ENCODE measurements at regions not wholly inside any gene's neighbourhood (a gene's known extent, or its start where the extent isn't known, plus 50 kb on each side); places are given as distances from the start of the nearest gene placed in this dataset.

DNA sequence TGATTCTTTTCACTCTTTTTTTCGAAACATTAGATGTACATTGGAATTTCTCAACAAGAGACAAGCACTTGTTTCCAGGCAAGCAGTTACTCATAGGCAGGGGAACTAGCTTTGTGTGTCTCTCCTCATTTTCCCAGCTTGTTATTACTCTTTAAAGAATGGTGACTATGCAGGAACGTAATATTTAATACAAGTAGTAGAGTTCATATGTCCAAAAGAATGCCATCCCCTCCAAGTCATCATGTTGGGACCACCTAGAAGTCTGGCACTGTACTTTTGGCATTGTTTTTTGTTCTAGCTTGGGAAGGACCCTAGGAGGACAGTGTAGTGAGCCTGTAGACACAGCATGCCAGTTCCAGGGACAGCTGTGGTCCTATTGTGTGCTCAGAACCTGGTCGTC, 650.7 kb downstream of the INHBA start:
- peaks cover 4% of the 10 kb centered on the region for H3K4me1 ChIP-seq (ENCODE audit: control insufficient read depth, insufficient read depth, low read length)
- DNase-seq (no peak), ATAC-seq (no peak)
- no peaks in the 10 kb centered on the region for H3K27me3 ChIP-seq (ENCODE audit: control insufficient read depth, insufficient read depth)
- intact Hi-C loops (cut with DNase I), result no loop called here
- WGBS, result 75% methylated on average over 3 of the region's 3 CpGs
- no peak overlapping the region for H3K27ac ChIP-seq (ENCODE audit: low read length)
- no peaks in the 10 kb centered on the region for H3K9me3 ChIP-seq (ENCODE audit: control insufficient read depth, low read length)
- no peak overlapping the region for H3K4me3 ChIP-seq (ENCODE audit: low read length)

DNA sequence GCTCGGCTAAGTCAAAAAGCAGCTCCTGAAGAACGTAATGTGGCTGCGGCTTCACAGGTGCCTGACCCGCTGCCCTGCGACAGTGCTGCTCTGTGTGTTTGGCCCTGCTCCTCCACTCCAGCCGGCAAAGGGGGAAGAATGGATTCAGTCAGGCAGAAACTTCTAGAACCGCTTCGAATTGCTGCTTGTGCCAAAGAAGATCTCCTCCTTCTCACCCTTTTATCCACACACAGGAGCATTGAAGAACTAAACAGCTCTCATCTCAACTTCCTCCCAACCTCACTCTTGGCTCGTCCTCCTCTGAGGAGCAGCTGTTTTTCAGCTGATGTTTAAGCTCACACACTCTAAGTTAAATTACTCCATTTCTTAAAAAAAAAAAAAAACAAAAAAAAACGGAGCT, 651.4 kb downstream of the INHBA start:
- intact Hi-C loops (cut with DNase I), result no loop called here
- no peak for ATAC-seq
- H3K4me3 ChIP-seq (ENCODE audit: low read length), result no peak overlapping the region
- no peak overlapping the region for H3K27ac ChIP-seq (ENCODE audit: low read length)
- H3K9me3 ChIP-seq (ENCODE audit: control insufficient read depth, low read length), result no peaks in the 10 kb centered on the region
- WGBS, result 60% methylated on average over 10 of the region's 10 CpGs
- H3K4me1 ChIP-seq (ENCODE audit: control insufficient read depth, insufficient read depth, low read length), result peaks cover 9% of the 10 kb centered on the region
- no peaks in the 10 kb centered on the region for H3K27me3 ChIP-seq (ENCODE audit: control insufficient read depth, insufficient read depth)
- DNase-seq, result no peak

DNA sequence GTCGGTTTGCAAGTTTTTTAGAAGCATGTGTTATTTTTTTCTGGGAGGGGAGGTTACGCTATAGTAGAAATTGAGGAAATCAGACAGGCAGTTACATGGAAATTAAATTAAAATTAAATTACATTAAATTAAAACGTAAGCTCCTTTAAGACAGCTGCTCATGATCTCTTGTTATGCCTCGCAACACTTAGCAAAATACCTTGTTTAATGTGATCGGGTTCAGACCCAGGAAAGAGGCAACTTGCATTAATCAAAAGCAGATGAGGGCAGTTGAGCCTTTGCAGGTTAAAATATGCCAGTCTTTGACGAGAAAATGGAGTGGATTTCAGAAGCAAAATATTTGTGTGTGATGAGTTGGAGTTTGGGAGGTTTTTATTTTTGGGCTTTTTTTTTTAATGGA, 651.8 kb downstream of the INHBA start:
- intact Hi-C loops (cut with DNase I), result no loop called here
- WGBS, result 85% methylated on average over 6 of the region's 6 CpGs
- ATAC-seq (no peak), DNase-seq (no peak)
- Histone ChIP-seq H3K4me1 (ENCODE audit: control insufficient read depth, insufficient read depth, low read length) (peaks cover 9% of the 10 kb centered on the region), H3K4me3 (ENCODE audit: low read length) (no peak overlapping the region), H3K9me3 (ENCODE audit: control insufficient read depth, low read length) (no peaks in the 10 kb centered on the region), H3K27ac (ENCODE audit: low read length) (no peak overlapping the region), H3K27me3 (ENCODE audit: control insufficient read depth, insufficient read depth) (no peaks in the 10 kb centered on the region)

DNA sequence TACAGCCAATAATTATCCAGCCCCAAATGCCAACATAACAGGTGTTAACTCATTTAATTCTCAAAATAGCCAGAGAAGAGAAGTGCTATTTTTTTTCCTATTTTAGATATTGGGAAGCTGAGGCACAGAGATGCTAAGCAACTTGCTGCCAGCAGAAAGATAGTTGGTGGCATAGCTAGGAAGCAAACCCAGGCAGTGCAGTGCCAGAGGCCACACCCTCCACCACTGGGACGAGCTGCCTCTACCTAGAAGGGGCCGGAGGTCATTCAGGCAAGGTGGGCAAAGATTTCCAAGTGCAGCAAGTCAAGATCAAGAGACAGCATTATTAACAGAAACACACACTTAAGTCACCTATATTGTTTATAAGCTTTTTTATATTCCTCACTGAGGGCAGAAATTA, 654.1 kb downstream of the INHBA start:
- intact Hi-C loops (cut with DNase I), result no loop called here

DNA sequence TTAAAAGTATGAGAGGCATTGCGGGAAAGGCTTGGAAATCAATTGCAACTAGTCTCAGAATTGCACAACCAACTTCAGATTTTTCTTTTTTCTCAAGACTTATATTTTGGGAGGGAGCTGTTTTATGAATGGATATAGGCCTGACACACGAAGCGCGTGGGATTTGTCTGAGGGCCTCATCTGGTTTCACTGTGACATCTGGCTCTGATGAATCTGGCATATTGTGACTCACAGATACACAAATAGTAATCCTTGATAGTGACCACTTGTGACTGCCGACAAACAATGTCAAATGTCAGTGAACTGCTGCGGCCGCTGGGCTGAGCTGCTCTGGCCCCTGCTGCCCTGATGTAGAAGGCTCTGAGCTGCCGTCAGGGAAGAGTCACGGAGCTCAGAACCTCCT, 655.1 kb downstream of the INHBA start:
- ATAC-seq (peak; percentile 68 to 82), DNase-seq (peak in 2 of 3 donors; percentile 40 to 64)
- no peak overlapping the region for H3K4me3 ChIP-seq (ENCODE audit: low read length)
- H3K27me3 ChIP-seq (ENCODE audit: control insufficient read depth, insufficient read depth), result no peaks in the 10 kb centered on the region
- H3K27ac ChIP-seq (ENCODE audit: low read length), result no peak overlapping the region
- intact Hi-C loops (cut with DNase I), result no loop called here
- WGBS, result 39% methylated on average over 9 of the region's 9 CpGs
- H3K4me1 ChIP-seq (ENCODE audit: control insufficient read depth, insufficient read depth, low read length), result peaks cover 9% of the 10 kb centered on the region
- H3K9me3 ChIP-seq (ENCODE audit: control insufficient read depth, low read length), result no peaks in the 10 kb centered on the region

More for the DNA sequence above, 654.1 kb downstream of the INHBA start:
- Histone ChIP-seq H3K27ac (ENCODE audit: low read length) (no peak overlapping the region), H3K4me3 (ENCODE audit: low read length) (no peak overlapping the region), H3K27me3 (ENCODE audit: control insufficient read depth, insufficient read depth) (no peaks in the 10 kb centered on the region), H3K4me1 (ENCODE audit: control insufficient read depth, insufficient read depth, low read length) (peaks cover 9% of the 10 kb centered on the region), H3K9me3 (ENCODE audit: control insufficient read depth, low read length) (no peaks in the 10 kb centered on the region)
- DNase-seq (no peak), ATAC-seq (no peak)
- 81% methylated on average over 2 of the region's 2 CpGs for WGBS

DNA sequence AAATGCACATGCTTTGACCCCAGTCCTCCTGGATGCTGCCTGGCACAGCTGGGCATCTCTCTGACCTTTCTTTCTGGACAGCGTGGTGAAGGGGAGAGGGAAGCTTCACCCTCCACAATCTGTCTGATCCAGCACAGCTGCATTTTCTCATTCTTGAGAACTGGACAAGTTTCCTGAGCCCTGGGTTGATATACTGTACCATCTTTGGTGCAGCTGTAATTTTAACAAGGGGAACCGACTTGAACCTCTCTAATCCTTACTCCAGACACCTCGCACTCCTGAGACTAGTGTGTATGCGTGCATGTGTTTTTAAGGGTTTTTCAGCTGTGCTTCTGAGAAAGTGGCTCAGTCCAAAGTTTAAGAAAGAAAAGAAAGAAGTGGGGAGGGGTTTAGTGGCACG, 655.7 kb downstream of the INHBA start:
- DNase-seq, result no peak
- 53% methylated on average over 5 of the region's 5 CpGs for WGBS
- intact Hi-C loops (cut with DNase I), result no loop called here
- H3K9me3 ChIP-seq (ENCODE audit: control insufficient read depth, low read length), result no peaks in the 10 kb centered on the region
- H3K4me3 ChIP-seq (ENCODE audit: low read length), result no peak overlapping the region
- H3K27me3 ChIP-seq (ENCODE audit: control insufficient read depth, insufficient read depth), result no peaks in the 10 kb centered on the region
- peak; percentile 17 to 37 for ATAC-seq
- H3K4me1 ChIP-seq (ENCODE audit: control insufficient read depth, insufficient read depth, low read length), result peaks cover 9% of the 10 kb centered on the region
- H3K27ac ChIP-seq (ENCODE audit: low read length), result peak overlapping the region; percentile 6

DNA sequence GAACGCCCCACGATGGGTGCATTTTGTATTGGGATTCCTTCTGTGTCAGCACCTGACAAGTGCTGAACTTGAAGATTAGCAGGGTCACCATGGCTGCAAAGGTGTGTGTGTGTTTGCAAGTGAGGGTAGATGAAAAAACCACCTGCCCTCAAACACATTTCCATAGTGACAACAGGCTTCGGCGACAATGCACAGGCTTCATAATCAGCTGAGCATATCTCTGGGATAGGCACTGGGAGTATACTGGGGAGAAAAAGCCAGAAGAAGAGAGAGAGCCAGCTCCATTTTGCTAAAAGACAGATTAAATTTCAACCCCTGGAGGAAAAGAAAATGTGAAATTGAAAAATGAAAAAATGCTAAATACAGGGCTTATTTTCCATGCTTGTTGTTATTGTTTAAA, 656.1 kb downstream of the INHBA start:
- peak overlapping the region; percentile 6 for H3K27ac ChIP-seq (ENCODE audit: low read length)
- no peak overlapping the region for H3K4me3 ChIP-seq (ENCODE audit: low read length)
- peak in 1 of 2 donors; percentile 23 for ATAC-seq
- no peaks in the 10 kb centered on the region for H3K27me3 ChIP-seq (ENCODE audit: control insufficient read depth, insufficient read depth)
- H3K9me3 ChIP-seq (ENCODE audit: control insufficient read depth, low read length), result no peaks in the 10 kb centered on the region
- H3K4me1 ChIP-seq (ENCODE audit: control insufficient read depth, insufficient read depth, low read length), result peaks cover 9% of the 10 kb centered on the region
- no peak for DNase-seq
- 39% methylated on average over 4 of the region's 4 CpGs for WGBS
- intact Hi-C loops (cut with DNase I), result no loop called here

DNA sequence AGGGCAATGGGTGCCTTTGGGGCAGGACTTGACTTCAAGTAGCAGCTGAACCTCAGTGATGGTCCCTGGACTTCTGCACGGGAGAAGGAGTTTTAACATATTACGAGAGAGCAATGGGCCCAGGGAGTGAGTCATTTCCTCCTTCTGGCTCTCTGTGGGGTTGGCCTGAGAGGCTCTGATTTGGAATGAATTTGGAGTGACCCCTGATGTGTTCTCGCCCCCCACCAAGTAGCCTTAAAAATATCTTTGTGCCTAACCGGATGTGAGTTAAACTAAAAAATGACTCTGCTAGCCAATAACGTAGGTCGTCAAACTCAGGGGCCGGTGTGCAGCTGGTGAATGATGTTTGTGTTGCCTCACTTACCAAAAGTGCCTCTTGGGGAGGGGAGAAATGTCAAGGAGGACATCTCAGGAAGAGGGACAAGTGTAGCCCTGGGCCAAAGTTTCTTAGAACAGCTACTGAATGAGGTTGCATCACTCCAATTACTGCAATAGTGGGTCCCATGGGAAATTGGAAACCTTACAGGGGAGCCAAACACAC, 656.6 kb downstream of the INHBA start:
- no peaks in the 10 kb centered on the region for H3K9me3 ChIP-seq (ENCODE audit: control insufficient read depth, low read length)
- 48% methylated on average over 7 of the region's 7 CpGs for WGBS
- ATAC-seq, result peak; percentile 63 to 80
- H3K4me1 ChIP-seq (ENCODE audit: control insufficient read depth, insufficient read depth, low read length), result peaks cover 9% of the 10 kb centered on the region
- H3K27ac ChIP-seq (ENCODE audit: low read length), result no peak overlapping the region
- DNase-seq, result peak in 1 of 3 donors; percentile 25
- H3K27me3 ChIP-seq (ENCODE audit: control insufficient read depth, insufficient read depth), result no peaks in the 10 kb centered on the region
- H3K4me3 ChIP-seq (ENCODE audit: low read length), result no peak overlapping the region
- intact Hi-C loops (cut with DNase I), result no loop called here

DNA sequence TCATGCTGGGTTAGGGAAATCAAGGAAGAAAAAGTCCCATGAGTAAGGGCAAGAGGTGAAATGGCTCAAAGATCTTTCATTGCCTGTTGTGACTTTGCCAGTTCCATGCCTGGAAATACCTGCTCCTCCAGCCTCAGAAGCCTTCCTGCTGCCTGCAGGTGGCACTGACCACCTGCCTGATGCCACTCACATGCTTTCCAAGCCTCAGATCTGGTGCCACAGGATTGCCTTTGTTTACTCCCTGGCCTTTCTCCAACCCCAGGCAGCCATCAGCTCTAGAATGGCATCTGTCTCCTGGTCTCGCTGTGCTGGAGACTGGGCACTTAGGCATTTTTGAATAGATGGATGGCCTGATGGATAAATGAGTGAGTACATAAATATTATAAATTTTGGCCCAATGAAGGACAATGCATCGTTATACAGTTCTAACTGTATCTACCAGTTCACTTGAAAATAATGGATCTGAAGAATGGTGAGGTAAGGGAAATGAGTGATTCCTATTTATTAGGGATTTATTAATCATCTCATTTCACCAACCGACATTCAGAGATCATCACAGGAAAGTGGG, 657.2 kb downstream of the INHBA start:
- Histone ChIP-seq H3K27me3 (ENCODE audit: control insufficient read depth, insufficient read depth) (no peaks in the 10 kb centered on the region), H3K4me1 (ENCODE audit: control insufficient read depth, insufficient read depth, low read length) (peaks cover 9% of the 10 kb centered on the region), H3K27ac (ENCODE audit: low read length) (no peak overlapping the region), H3K4me3 (ENCODE audit: low read length) (no peak overlapping the region), H3K9me3 (ENCODE audit: control insufficient read depth, low read length) (no peaks in the 10 kb centered on the region)
- 89% methylated on average over 3 of the region's 3 CpGs for WGBS
- intact Hi-C loops (cut with DNase I), result no loop called here
- DNase-seq, result no peak
- ATAC-seq, result no peak

DNA sequence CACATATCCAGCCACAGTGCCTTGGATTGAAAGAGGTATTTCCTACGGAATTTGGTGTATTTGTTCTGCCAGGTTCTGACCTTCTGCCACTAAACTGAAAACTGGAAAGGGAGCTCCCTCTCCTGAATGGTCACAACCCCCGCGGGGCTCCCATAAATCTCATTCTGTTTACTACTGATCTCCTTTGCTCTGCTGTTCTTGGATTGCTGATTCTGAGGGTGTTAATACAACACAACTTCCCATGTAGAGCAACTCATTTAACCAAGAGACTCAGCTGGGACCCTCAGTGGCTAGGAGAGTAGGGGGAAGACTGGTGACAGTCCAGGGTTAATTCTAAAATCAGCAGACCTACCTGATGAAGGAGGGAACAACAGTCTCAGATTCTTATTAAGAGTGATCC, 662.9 kb downstream of the INHBA start:
- 85% methylated on average over 3 of the region's 3 CpGs for WGBS

DNA sequence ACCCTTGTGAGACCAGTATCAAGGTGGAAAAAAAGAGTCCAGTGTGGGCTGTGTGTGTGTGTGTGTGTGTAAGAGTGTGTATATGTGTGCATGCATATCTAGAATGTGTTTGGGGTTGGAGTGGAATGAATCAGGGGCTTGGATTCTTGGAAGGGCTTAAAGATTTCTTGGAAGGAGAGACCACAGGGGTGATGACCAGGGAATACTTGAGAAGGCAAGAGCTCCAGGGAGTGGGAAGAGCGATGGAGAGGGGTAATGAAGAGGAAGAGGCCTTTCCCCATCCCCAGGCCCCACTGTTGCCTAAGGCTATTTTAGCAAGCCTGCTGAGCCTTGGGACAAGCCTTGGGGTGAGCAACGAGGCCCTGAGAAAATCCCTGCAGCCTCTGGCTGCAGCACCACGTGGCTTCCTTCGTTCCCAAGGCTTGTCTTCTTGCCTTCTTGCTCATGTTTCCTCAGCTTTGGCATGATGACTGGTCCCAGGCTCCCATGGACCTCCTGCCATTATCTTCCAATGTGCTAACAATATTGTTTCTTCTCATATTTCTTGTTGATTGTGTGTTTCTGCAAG, 663.4 kb downstream of the INHBA start:
- intact Hi-C loops (cut with DNase I), result no loop called here
- no peak overlapping the region for H3K4me3 ChIP-seq (ENCODE audit: low read length)
- H3K9me3 ChIP-seq (ENCODE audit: control insufficient read depth, low read length), result no peaks in the 10 kb centered on the region
- DNase-seq, result no peak
- no peaks in the 10 kb centered on the region for H3K27me3 ChIP-seq (ENCODE audit: control insufficient read depth, insufficient read depth)
- ATAC-seq, result no peak
- WGBS, result 63% methylated on average over 4 of the region's 4 CpGs
- H3K27ac ChIP-seq (ENCODE audit: low read length), result no peak overlapping the region
- no peaks in the 10 kb centered on the region for H3K4me1 ChIP-seq (ENCODE audit: control insufficient read depth, insufficient read depth, low read length)

More for the DNA sequence above, 662.9 kb downstream of the INHBA start:
- ATAC-seq (no peak), DNase-seq (no peak)
- no peaks in the 10 kb centered on the region for H3K4me1 ChIP-seq (ENCODE audit: control insufficient read depth, insufficient read depth, low read length)
- no peak overlapping the region for H3K27ac ChIP-seq (ENCODE audit: low read length)
- no peaks in the 10 kb centered on the region for H3K27me3 ChIP-seq (ENCODE audit: control insufficient read depth, insufficient read depth)
- intact Hi-C loops (cut with DNase I), result no loop called here
- no peak overlapping the region for H3K4me3 ChIP-seq (ENCODE audit: low read length)
- H3K9me3 ChIP-seq (ENCODE audit: control insufficient read depth, low read length), result no peaks in the 10 kb centered on the region

Measured in right cardiac atrium (tissue), 5 donors.